DMS153 treated with DMSO at 0.1 percent for 48 hours (cell line): ENCODE measurements at regions not wholly inside any gene's neighbourhood (a gene's known extent, or its start where the extent isn't known, plus 50 kb on each side); places are given as distances from the start of the nearest gene placed in this dataset.

Experiments used
- DNase-seq: peaks from one replicate; lab custom pipeline; 2025; ENCODE audit not compliant: unreplicated experiment; lab: John Stamatoyannopoulos, UW

DNA sequence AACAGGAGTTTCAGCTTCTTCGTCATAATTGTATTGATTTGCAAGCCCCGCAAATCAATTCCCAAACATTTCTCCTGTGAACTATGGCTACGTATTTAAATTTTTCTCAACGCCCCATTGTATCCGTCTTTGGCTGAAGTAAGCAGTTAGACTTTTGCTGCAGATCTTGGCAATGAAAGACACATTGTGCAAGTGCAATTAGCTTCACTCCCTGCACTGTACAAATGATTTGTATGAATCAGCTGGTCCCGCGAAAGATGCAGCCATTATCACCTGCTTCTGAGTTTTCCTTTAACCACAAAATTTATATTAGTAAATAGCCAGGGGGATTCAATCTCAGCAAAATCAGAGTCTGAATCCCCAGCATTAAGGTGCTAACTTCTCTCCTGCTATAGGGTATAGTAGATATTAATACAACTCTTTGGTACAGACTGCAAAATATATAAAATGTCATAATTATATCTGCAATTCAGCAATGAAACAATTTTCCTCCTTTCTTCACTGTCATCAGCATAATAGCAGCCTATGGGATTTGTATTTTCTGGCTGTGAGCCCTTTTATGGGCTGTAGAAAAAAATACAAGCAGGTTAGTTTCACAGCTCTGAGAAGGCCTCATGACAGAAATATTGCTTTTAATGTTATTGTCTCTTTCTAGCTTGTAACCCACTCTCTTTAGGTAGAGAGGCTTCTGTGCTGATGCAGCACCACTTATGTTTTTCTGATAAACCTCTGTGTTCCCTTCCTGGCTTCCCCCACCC is 68.4 kb upstream of the SMARCA2 start:
- no peak for DNase-seq

DNA sequence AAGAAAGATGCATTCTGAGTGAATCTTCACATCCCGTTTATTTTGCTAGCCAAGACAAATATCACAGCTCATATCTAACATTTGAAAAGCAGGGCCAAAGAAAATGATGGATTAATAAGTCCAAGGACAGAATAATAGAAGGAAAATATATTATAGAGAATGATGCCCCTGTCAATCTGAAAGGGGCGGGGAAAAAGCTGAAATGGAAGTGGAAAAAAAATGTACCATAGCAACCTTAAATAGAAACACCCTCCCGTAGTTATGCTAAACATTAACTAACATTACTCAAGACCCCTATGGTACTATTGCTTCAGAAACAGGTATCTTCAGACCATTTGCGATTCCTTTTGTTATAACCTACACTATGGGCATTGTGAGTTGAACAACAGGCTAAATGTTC is 67.7 kb upstream of the SMARCA2 start:
- DNase-seq: no peak

GRCh38 chr9:1948541-1948940 is 66.6 kb upstream of the SMARCA2 start:
- no peak for DNase-seq

GRCh38 chr9:1951446-1951845 is 63.7 kb upstream of the SMARCA2 start:
- DNase-seq: no peak

- no peak for DNase-seq
Observed at GRCh38 chr9:1952001-1952400, 63.1 kb upstream of the SMARCA2 start.

- no peak for DNase-seq
Observed at GRCh38 chr9:1954238-1954637, 60.9 kb upstream of the SMARCA2 start.

GRCh38 chr9:1956958-1957357 is 58.2 kb upstream of the SMARCA2 start:
- no peak for DNase-seq

GRCh38 chr9:1957856-1958255 is 57.3 kb upstream of the SMARCA2 start:
- no peak for DNase-seq

- no peak for DNase-seq
Observed at GRCh38 chr9:1959371-1959770, 55.8 kb upstream of the SMARCA2 start.

DNA sequence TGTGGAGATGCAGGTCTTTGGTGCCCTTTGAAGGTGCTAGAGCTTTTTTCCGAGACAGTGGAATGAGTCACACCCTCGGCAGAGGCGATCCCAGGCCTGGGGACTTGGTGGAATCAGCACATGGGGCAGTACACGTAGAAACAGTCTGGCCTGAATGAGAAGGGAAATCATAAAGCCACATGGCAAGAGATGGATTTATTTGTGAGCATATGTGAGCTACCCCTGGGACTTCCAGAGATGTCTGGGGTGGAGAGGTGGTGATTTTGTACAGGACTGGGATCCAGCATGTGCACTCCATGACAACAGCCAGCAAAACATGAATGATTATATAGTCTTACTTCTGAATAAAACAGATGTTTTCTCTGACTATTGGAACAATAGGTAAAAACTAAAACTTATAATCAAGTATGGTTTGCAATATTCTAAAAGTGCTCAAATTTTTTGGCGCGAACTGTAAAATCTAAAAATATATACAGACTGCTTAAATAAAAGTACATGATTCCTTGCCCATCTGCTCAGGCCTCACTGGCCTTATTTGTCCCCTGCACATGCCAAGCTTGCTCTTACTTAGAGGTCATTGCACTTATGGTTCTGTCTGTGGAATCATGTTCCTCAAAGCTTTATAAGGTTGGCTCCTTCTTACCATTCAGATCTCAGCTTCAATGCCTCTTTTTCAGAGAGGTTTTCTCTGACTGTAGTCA is 54.7 kb upstream of the SMARCA2 start:
- no peak for DNase-seq

DNA sequence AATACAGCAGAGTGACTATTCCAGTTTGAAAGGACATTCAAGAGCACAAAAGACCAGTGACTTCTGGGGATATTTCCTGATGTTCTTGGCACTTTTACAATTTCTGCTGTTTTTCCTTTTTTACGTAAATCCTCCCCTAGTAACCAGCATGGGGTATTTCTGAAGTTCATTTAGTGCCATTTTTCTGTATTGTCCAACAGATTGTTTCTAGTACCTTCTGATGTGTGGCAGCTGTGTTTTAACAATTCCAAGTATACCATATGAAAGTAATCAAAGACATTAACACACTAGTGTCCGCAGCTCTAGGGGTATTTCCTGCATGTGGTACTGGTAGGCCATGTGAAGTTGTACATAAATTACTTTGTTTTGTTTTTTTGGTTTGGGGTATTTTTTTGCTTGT is 53.0 kb upstream of the SMARCA2 start:
- no peak for DNase-seq

GRCh38 chr9:1962588-1963106 is 52.5 kb upstream of the SMARCA2 start:
- no peak for DNase-seq

- no peak for DNase-seq
Observed at GRCh38 chr9:1964093-1964492, 51.1 kb upstream of the SMARCA2 start.
